HG03558 (cell line): ENCODE measurements at regions not wholly inside any gene's neighbourhood (a gene's known extent, or its start where the extent isn't known, plus 50 kb on each side); places are given as distances from the start of the nearest gene placed in this dataset.
"Not testable (repeated sequence)": the region's sequence is repeated elsewhere in the genome, so short reads cannot be mapped to it uniquely, and the experiment has no call there.

Experiments used
- ATAC-seq: cut with Tn5 transposase; IDR thresholded peaks from one replicate; pipeline ENCODE4 v1.9.1; 2021; ENCODE audit warnings: moderate number of reproducible peaks; ENCODE audit not compliant: unreplicated experiment; ENCODE audit errors: extremely low read depth

DNA sequence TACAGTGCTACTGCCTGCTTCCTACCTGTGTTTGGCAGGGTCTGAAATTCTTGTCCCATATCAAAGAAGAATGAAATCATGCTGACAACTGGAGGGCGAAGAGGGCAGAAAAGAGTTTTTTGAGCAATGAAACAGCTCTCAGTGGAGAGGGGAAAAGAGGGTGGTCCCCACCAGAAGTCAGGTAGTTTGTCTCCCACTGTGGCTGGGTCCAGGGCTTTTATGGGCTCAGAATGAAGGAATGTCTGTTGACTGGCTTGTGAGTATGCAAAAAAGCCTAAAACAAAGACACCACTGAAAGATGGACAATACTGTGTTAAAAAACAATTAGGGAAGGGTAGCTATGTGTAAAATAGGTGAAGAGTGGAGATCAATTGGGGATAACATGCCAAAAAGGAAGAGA, 115.0 kb downstream of the ADAM29 start:
- no peak for ATAC-seq

GRCh38 chr4:175034007-175034406, 115.8 kb downstream of the ADAM29 start:
- ATAC-seq: no peak

GRCh38 chr4:175034986-175035705, 117.0 kb downstream of the ADAM29 start:
- no peak for ATAC-seq

GRCh38 chr4:175035905-175036304, 117.7 kb downstream of the ADAM29 start:
- no peak for ATAC-seq

GRCh38 chr4:175048111-175048784, 130.1 kb downstream of the ADAM29 start:
- ATAC-seq: no peak

GRCh38 chr4:175048906-175049305, 130.7 kb downstream of the ADAM29 start:
- no peak for ATAC-seq

DNA sequence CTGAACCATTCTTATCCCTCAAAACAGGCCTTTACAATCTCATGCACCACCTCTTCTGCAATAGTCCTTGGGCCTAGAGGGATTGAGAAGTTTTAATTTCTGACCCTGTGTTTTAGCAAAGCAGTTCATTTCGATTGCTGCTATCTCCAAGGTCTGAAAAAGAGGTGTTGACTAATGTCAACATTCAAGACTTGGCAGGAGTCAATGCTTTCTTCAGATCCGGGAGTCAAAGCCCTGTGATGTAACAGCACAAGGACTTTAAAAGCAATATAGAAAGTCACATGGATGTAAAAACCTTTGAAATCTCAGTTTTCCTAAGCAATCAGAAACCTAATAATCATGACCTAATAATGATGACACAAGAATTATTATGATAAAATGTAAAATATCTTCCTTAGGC, 133.8 kb downstream of the ADAM29 start:
- ATAC-seq: no peak

- no peak for ATAC-seq
Measured at GRCh38 chr4:175054980-175055379, 136.8 kb downstream of the ADAM29 start.

DNA sequence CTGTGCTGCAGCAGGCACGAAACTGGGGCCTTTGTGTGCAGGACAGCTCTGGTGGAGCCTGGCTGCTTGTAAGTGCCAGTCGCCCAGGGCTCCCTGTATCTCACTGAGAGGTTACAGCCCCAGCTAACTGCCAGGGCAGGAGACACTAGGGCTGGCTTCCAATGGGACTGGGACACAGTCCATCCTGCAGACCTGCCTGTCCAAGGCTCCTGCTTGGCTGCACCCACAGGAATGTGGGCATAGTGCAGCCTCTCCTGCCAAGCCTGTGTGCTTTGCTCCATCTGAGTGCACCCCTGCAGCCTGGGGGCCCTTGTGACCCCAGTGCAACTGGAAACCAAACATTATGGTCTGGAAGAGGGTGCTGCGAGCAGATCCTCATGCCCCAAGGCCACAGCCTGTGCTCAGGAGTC, 144.0 kb downstream of the ADAM29 start:
- no peak for ATAC-seq

DNA sequence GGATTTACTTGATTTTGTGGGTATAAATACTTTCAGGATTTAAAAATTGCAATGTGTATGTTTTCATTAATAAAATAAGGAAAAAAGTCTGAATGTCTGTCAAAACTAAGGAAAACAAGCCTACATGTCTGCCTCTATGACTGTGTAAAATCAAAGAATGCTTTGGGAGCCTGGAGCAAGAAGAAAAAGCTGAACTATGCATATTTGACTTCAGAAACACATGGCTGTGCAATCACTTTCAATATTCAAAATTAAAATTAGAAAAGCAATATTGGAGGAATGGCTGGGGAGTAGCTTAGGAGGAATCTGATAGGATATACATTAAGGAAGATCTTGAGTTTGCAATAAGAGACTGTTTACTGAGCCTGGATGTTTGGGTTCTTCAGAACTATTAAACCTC, 147.1 kb downstream of the ADAM29 start:
- no peak for ATAC-seq

- no peak for ATAC-seq
Measured at GRCh38 chr4:175066923-175067627, 148.9 kb downstream of the ADAM29 start.

DNA sequence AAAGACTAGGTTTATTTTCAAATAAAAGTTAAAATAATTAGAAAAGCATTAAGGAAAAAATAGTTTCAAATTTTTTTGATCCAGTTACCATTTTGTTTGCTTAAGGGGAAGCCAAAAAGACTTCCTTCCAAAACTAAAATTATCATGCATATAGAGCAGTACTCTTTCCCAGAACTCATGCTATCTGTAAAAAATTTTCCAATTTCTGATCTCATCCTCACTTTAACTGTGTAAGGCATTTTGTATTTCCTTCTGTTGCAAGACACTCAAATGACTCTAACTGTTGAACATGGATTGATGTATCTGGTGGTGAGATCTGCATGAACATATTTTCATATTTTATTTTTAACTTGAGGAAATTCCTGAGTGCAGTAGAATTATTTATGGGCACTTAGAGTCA, 150.1 kb downstream of the ADAM29 start:
- no peak for ATAC-seq

GRCh38 chr4:175070444-175070843, 152.3 kb downstream of the ADAM29 start:
- ATAC-seq: no peak

- ATAC-seq: no peak
Measured at GRCh38 chr4:175071123-175071522, 153.0 kb downstream of the ADAM29 start.

DNA sequence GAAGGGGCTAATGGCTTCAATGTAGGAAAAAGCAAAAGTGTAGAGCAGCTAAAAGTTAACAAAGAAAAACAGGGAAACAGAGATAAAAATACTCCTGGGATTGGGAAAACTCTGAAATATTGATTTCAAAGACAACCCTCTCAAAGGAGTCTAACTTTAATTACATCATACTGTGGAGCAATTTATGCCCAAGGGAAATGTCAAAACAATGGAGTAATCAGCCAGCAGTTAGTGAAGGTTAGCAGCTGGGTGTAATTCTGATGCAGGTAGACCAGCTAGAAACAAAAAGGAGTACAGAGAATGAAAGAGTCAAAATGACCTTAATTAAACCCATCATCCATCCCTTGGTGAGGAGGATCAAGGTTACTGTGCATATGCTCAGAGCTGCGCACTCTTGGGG, 169.0 kb downstream of the ADAM29 start:
- ATAC-seq: no peak

DNA sequence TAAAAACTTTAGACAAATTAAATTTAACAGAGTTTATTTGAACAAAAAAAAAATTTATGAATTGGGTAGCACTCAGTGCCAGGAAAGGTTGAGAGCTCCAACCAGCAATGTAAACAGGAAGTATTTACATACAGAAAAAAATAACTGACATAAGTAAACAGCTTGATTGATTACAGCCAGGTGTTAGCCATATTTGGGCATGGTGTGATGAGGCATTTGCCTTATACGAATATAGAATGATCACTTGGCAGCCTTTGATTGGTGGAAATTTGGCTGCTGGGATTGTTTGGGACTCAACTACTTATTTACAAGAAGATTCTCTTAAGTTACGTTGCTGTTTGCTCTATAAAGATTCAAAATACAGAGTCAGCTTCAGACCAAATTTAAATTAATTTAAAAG, 172.0 kb downstream of the ADAM29 start:
- no peak for ATAC-seq

DNA sequence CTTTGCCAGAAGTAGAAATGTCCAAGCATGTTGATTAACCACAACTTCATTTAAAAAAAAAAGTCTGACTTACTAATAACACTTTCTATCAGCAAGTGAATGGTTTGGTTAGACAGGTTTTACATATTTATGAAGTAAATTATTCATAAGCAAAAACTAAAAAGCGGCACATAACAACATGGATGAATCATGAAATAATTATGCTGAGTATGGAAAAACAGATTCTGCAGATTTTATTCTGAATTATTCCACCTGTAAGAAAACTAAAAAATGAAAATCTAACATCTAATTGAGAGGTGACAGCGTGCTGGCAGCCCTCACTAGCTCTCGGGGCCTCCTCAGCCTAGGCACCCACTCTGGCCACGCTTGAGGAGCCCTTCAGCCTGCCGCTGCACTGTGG, 173.5 kb downstream of the ADAM29 start:
- no peak for ATAC-seq

DNA sequence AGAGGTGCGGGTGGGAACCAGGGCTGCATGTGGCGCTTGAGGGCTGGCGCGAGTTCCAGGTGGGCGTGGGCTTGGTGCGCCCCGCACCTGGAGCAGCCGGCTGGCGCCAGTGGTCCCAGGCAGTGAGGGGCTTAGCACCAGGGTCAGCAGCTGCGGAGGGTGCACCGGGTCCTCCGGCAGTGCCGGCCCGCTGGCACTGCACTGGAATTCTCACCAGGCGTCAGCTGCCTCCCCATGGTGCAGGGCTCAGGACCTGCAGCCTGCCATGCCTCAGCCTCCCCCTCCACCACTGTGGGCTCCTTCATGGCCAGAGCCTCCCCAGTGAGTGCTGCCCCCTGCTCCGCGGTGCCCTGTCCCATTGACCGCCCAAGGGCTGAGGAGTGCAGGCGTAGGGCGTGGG, 174.0 kb downstream of the ADAM29 start:
- ATAC-seq: no peak

GRCh38 chr4:175093055-175093454, 174.9 kb downstream of the ADAM29 start:
- not testable (repeated sequence) for ATAC-seq

DNA sequence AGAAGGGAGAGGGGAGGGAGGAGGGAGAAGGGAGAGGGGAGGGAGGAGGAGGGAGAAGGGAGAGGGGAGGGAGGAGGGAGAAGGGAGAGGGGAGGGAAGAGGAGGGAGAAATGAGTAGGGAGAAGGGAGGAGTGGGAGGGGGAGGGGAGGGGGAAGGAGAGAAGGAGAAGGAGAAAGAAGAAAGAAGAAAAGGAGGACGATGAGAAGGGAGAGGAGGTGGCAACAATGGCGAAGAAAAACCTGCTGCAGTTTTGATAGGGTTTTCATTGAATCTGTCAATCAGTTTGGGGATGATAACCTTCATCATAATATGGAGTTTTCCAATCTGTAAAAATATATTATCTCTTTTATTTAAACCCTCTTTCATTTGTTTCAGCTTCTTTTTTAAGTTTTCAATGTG, 185.2 kb downstream of the ADAM29 start:
- no peak for ATAC-seq

- no peak for ATAC-seq
Measured at GRCh38 chr4:175106301-175106700, 188.1 kb downstream of the ADAM29 start.
